GM18858 (cell line): ENCODE measurements at regions not wholly inside any gene's neighbourhood (a gene's known extent, or its start where the extent isn't known, plus 50 kb on each side); places are given as distances from the start of the nearest gene placed in this dataset.
"Not testable (repeated sequence)": the region's sequence is repeated elsewhere in the genome, so short reads cannot be mapped to it uniquely, and the experiment has no call there.

Experiments
- ATAC-seq: cut with Tn5 transposase; IDR thresholded peaks from one replicate; pipeline ENCODE4 v1.9.1; 2021; ENCODE audit not compliant: unreplicated experiment

DNA sequence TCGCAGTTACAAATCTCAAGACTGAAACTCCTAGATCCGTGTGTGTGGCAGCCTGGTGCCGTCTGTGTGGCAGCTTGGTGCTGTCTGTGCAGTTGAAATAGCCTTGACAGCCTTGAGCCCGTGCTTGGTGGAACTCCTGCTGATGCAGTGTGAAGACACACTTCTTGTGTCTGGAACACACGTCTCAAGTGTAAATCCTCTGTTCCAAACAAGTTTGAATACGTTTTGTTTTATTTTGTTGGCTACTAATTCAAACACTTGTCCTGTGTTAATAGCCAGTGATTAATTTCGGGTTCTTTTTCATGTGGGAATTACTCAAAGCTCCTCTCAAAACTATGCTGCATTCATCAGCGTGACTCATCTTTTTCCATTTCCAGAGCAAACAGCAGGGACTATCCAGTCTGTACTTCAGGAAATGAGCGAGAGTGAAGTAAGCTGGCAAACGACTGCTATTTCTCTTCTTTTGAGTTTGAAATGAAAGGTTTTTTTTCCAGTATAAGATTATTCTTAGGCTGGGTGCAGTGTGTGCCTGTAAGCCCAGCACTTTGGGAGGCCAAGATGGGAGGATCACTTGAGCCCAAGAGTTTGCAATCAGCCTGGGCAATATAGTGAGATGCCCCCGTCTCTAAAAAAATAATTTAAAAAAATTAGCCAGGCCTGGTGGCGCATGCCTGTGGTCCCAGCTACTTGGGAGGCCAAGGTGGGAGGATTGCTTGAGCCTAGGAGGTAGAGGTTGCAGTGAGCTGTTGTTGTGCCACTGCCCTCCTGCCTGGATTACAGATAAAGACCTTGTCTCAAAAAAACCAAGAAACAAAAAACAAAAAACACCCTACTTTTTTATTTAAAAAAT lies 152.9 kb downstream of the SPP2 start:
- no peak for ATAC-seq

DNA sequence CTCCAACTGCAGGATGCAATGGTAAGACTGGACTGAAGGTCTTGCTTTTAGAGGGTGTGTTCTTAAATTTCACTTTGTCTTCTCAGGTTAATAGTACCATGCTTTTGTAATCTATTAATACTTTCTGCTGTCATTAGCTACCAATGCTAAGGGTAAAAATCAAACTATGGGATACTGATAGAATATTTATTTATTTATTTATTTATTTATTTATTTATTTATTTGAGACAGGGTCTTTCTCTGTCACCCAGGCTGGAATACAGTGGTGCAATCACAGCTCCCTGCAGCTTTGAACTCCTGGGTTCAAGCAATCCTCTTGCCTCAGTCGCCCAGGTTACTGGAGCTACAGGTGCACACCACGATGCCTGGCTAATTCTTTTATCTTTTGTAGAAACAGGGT lies 152.1 kb downstream of the SPP2 start:
- ATAC-seq = no peak

DNA sequence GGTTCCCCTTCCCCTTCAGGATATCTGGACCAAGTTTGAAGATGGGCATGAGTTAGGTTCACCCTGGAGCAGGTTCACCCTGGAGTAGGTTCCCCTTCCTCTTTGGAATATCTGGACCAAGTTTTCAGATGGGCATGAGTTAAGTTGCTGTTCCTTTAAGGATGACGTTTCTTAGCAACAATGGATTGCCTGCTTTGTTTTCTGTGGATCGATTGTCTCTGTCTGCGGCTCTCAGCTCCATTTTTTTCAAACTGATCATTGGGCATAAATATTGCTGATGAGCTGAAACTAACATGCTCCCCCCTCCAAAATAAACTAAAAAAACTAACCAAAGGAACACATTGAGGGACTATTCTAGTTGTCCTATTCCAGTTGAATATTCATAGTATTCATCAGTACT lies 149.5 kb downstream of the SPP2 start:
- ATAC-seq = no peak

GRCh38 chr2:234198976-234199375 lies 148.5 kb downstream of the SPP2 start:
- no peak for ATAC-seq

- ATAC-seq = no peak
Observed at GRCh38 chr2:234195516-234195915, 145.0 kb downstream of the SPP2 start.

DNA sequence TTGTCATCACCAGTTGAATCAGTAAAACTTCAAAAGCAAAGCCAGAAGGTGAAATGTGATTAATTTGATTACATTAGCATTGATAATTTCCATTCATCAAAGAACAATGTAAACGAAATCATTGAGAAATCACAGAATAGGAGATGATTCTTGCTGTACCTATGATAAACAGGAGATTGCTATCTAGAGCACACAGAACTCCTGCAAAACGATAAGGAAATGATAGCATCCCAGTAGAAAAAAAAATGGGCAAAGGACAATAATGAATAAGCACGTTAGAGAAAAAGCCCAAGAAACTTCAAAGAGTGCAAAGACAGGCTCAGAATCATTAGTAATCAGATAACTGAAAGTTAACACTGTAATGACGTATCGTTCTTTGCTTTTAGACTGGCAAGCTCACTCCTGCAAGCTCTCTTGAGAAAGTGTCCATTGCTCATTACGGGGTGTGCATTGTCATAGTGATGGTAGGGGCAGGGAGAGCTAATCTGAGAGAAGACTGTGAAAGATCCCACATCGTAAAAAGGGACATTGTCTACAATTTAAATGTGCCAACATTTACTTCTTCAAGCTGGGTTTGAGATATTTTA lies 143.6 kb downstream of the SPP2 start:
- no peak for ATAC-seq

DNA sequence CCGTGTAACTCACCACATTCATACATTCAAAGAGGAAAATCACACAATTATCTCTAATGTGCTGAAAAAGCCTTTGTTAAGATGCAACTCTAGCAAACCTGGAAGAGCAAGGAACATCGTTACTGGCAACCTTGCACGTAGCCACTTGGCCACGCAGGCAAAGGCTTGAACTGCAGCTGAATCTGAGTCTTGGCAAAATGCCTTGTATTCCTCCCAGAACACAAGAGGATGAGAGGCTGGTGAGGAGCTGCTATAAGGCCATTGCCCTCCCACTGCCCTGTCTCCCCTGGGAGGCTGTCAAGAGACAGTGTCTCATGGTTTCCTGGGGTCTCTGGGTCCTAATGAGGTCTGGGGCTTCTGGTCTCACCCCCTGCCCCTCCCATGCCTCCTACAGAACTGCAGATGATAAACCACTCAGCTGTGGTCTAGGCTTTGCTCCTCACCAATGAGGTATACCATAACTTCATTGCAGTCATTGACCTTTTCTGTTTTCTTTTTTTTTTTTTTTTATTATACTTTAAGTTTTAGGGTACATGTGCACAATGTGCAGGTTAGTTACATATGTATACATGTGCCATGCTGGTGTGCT lies 141.4 kb downstream of the SPP2 start:
- no peak for ATAC-seq

- ATAC-seq = no peak
Observed at GRCh38 chr2:234189786-234190300, 139.3 kb downstream of the SPP2 start.

DNA sequence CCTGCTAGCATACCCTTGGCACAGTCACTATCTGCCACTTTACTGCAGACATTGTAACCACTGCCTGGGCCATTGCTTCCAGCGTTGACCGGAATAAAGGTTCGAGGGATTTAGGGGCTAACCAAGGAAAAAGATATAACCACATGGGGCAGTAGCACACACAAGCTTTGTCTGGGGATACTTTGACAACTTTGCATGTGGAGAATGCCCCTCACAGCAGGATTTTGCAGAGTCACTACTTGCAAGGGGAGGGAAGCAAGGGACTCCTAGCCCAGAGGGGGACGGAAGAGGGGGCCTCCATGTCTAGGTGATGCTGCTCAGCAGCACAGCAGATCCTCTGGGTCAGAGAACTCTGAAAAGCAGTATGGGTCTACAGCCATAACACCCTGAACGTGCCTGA lies 138.7 kb downstream of the SPP2 start:
- ATAC-seq = no peak

- no peak for ATAC-seq
Observed at GRCh38 chr2:234187646-234188174, 137.2 kb downstream of the SPP2 start.

DNA sequence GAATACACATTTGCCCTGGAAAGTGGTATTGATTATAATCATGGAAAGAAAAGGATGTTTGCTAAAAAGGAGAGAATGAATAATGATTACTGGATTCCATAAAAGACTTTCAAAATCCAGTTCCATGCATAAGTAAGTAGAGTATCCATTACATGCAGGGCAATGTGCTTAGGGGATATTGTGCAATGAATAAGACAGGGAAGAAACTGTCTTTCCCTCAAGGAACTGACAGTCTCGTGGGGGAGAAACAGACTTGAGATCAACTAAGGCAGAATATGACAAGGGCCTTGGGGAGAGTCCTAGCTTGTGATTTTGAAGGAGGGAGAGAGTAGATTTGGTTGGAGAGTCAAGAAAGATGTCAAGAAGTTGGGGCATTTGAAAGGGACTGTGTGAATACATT lies 130.6 kb downstream of the SPP2 start:
- no peak for ATAC-seq

DNA sequence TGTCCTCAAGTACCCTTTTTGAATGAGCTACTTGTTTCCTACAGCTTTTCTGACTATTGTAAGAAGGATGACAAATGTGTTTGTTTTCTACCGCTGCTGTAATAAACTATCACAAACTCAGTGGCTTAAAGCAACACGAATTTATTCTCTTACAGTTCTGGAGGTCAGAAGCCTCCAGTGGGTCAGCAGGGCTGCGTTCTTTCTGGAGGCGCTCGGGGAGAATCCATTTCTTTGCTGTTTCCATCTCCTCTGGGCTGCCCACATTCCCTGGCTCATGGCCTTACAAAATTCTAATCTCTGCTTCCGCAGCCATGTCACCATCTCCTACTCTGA lies 128.5 kb downstream of the SPP2 start:
- no peak for ATAC-seq

DNA sequence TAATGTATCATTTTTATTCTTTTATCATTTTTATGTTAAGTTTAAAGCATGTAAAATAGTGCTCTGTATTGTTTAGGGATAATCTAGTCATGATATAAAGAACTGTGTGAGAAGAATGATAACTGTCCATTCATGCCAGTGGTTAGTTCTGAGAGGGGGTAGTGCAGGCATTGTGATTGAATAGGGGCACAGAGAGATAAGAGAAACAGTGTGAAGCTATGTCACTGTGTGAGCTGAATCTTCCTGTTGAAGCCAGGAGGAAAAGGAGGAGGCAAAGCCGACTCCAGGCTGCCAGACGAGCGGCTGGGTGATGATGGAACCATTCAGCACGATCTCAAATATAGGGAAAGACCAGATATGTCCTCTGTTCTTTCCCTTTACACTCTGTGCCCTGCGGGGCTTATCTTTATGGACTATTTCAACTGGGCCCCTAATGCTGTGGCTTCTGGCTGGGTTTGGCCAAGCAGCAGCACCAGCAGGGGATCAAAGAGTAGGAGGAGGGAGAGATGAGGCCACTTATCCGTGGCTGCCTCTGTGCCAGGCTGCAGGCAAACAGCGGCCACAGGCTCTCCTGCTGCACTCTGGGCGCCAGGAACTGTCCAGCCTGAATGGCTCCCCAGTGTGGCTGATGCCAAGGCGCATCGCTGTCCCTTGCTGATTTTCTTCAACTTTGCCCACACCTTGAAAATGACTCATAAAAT lies 128.0 kb downstream of the SPP2 start:
- ATAC-seq = no peak

DNA sequence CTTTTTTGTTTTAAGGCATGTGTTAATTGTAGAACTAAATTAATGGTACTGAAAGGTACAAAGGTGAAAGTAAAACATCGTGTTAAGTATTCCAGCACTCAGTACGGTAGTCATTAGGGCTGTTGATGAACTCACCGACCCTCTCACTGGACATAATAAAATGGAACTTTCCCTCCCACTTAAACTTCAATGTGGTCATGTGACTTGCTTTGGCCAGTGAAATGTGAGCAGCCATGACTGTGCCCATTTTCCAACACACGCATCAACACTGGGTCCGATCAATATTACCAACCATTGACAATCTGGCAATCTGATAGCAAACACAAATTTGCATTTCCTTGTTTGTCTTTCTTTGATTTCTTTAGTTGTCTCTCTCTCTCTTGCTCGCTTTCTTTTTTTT lies 125.1 kb downstream of the SPP2 start:
- no peak for ATAC-seq

GRCh38 chr2:234174742-234175141 lies 124.2 kb downstream of the SPP2 start:
- no peak for ATAC-seq

- ATAC-seq = no peak
Observed at GRCh38 chr2:234172532-234172931, 122.0 kb downstream of the SPP2 start.

DNA sequence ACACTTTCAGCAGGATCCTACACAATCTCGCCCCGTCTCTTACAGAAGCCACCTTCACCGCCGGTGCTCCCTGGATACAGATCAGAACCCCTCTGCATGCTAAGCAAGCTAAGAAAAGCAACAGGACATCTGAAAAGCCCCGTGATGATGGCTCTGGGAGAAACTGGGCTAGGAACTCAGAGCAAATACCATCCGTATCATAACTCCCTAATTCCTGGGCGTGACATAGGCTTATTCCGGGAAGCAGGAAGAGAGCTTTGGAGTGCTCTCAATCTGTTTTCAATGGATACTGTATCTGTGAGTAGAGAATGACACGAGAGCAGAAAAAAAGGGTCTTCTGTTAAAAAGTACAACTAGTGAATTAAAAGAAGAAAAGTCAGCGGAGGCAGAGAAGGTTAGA lies 121.6 kb downstream of the SPP2 start:
- no peak for ATAC-seq

GRCh38 chr2:234171666-234172065 lies 121.2 kb downstream of the SPP2 start:
- no peak for ATAC-seq

DNA sequence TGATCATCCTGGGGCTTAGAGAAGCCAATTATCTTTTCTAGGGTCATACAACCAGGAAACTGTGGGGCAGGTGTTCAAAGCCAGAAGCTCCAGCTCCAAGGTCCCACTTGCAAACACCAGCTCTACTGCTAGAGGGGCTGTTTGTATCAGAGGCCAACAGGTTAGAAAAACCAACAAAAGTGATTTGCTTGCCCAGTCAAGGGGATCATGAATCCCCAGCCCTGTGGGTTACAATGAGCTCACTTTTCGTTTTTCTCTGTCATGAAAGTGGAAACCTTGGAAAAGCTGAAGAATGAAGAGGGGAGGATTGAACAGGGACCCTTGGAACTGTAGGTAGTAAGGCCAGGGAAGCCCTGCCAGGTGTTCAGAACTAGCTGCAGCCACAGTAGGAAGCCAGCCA lies 119.2 kb downstream of the SPP2 start:
- ATAC-seq = no peak

DNA sequence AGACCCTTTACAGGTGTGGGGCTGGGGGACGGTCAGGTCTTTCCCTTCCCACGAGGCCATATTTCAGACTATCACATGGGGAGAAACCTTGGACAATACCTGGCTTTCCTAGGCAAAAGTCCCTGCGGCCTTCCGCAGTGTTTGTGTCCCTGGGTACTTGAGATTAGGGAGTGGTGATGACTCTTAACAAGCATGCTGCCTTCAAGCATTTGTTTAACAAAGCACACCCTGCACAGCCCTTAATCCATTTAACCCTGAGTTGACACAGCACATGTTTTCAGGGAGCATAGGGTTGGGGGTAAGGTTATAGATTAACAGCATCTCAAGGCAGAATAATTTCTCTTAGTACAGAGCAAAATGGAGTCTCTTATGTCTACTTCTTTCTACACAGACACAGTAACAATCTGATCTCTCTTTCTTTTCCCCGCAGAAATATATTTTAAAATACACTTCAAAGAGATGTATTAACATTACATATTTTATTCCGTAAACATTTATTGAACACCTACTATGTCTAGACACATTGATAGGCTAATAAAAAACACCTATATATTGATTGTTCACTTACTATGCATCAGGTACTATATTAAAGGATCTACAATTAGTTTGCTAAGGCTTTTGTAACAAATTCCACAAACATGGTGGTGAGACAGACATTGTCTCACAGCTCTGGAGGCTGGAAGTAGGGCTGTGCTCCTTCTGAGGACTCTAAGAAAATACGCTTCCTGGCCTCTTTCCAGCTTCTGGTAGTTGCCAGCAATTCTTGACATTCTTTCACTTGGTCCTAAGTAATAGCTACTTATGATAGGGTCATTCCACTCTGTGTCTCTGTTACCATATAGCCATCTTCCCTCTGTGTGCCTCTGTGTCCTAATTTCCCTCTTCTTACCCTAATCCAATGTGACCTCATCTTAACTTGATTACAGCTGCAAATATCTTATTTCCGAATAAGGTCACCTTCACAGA lies 118.4 kb downstream of the SPP2 start:
- ATAC-seq = not testable (repeated sequence)
